Stimulated activated CD8-positive, alpha-beta memory T cell treated with anti-CD3 and anti-CD28 coated beads, Interleukin-7, amount 100 ng/mL, for 4 hours (primary cell): ENCODE measurements at regions not wholly inside any gene's neighbourhood (a gene's known extent, or its start where the extent isn't known, plus 50 kb on each side); places are given as distances from the start of the nearest gene placed in this dataset.

Experiments used
- DNase-seq, 2 donors: peaks; one replicate each; pipeline ENCODE4 v3.0.0-alpha.2; 2020; ENCODE audit warnings: low read depth in 2 of 2

DNA sequence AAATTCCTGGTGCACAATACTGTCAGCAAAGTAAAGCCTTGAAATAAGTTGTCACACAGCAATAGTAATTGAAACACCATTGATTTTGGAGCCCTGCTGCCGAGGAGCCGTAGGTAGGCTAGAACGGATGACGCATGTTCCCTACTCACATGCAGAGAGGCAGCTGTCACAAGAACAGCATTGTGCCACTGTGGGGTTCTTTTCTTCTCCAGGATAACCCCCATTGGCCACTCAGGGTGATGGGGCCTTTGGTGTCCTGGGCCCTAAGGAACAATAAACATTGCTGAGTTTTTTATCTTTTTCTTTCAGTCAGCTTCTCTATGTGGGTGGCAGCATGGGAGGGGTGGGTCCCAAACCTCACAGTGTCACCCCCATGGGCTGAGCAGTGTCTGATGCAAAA, 542.3 kb downstream of the BCOR start:
- no peak for DNase-seq

DNA sequence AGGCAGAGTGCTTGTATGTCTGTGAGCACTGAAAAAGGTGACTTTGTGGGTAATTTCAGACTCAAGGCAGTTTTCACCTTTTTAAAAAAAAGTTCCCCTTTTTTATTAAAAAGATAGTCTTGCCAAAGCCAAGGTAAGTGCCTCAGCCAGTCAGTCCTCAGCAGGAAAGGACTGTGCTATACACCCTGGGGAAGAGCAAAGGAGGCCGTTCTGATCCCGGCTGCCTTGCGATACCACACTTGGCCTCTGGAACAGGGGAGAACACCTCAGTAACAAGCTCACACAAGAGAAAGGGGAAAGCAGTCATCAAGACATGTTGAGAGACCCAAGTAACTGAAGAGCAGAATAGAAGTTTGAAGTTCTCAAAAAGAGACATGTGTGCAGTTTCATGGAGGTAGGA, 541.7 kb downstream of the BCOR start:
- no peak for DNase-seq

DNA sequence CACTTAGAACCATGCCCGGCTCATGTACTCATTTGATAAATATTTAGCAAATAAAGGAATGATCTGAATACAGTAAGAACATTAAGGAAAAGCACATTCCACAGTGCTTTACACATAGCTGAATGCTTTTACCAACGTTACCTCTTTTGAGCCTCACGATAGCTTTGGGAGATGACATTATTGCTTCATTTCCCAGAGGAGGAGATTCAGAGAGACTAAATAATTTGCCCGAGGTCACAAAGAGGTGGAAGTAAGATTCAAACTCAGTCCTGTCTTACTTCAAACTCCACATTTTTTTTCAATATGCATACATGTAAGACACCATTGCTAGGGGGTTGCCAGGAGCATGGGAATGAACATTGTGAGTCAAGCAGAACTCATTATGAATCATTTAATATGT, 538.5 kb downstream of the BCOR start:
- DNase-seq = no peak

DNA sequence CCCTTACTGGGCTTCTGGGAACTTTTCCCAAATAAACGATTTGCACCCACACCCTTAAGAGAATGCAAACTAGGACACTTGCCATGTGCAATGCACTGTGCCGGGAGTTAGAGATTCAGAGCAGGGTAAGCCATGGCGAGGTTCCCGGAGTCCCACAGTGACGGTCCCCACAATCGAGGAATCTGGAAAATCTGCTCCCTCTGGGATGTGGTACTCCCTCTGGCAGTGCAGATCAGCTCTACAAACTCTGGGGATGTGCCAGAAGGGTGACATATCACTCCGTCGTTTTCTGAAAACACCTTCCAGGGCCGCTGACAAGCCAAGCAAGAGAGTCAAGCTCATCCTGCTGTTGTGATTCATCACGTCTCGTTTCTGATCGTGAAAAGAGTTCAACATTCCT, 537.5 kb downstream of the BCOR start:
- no peak for DNase-seq

DNA sequence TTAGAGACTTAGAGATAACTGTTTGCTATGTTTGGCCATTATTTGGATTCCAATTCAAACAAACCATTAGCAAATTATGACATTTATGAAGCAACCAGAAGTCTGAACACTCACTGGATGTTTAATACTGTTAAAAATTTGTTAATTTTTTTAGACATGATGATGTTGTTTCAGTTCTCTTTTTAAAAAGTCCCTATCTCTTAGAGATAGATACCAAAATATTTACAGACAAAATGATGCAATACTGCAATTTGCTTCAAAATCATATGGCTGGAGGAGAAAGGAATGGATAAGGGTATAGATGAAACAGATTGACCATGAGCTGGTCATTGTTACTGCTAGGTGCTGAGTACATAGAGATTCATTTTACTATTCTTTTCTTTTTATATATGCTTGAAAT, 534.6 kb downstream of the BCOR start:
- DNase-seq = no peak

DNA sequence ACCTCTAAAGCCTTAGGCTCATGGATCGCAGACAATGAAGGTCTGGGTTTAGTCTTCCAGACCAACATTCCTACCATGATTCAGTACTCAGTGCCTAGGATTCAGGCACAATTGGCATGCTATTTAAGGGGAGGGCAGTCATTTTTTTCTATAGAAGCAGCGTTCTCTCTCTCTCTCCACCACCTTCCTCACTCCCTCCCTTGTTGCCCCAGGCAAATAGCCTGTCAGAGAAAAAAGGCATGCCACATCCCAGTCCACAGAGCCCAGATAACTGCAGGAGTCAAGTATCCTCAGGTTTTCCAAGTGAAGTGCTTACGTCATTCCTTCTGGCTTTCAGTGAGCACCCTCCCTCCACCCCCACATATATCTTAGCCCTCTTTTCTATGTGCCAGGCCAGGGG, 533.0 kb downstream of the BCOR start:
- no peak for DNase-seq

DNA sequence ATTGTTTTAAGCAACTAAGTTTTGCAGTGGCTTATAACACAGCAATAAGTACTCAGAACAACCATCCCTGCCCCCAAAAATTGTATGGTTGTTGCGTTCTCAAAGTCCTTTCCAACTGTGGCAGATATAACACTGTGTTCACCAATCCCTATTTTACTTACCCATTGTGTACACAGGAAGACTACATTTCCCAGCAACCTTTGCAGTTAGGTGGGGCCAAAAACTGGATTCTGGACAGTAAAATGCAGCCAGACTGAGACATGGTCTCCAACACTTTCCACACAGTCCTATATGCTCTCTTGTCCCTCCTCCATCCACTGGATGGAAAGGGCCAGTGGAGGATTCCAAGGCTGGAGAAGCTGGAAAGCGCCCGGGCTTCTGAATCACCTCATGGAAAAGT, 523.6 kb downstream of the BCOR start:
- DNase-seq = no peak

DNA sequence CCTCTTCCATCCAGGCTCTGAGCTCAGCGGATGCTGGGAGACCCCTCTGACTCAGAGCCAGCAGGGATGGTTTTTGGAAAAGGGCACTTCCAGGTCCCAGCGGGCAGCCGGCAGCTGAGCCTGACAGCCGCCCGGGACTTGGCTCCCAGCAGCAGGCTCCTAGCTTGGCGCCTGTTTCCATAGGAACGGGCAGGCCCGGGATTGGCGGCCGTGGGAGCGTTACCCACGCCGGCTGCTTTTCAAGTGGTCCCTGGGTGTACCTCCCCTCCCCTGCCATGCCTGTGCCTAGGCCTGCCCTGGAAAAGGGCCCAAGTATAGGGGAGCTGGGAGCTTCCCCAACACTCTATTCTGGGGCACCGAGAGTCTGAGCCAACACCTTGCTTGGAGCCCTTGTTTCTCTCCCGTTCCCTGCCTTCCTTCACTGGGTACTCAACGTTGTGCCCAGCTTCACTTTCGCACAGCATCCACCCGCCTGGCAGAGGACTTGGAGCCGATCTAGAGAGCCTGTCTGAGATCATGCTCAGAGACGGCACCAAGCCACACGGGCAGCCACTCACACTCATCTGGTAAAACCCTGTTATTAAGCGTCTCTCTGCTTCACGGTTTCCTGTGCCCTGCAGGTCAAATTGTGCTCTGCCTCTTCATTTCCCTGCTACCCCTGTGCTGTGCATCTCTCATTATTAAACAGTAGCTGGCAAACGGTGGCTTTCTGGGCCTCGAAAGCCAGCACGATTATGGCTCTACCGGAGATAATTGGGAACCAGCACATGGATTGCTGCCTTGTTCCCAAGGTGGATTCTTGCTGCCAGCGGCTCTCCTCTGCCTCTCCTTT, 521.5 kb downstream of the BCOR start:
- no peak for DNase-seq

DNA sequence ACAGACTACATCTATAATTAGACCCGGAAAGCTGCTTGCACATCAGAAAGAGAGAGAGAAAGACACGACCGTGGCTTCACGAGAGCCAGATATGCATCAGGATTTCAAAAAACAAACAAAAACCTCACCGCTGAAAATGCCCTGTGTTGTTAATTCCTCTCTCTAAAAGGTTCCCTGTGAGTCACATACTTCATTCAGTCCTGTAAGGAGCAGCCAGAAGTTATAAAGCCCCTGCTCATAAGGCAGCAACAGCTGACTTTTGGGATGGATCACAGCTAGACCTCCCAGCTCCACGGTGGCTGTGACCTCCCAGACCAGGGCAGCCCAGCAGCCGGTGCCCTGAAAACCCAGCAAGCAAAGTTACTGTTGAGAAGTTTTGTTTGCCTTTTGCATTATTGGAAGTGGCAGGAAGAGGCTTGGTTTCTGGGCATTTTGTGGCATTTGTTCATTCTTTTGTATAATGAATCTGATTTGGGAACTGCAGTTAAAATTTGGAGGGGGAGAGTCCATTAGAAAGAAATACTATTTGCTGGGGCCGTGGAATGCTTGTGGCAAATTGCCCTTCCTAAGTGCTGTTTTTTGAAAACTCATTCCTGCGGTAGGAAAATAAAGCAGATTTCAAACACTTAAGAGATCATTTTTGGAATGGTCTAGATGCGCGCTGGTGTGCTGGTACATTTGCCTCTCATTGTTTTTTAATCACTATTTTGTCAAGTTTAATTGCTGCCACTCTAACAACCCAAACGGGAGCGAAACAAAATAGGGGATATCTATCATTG, 520.4 kb downstream of the BCOR start:
- no peak for DNase-seq

DNA sequence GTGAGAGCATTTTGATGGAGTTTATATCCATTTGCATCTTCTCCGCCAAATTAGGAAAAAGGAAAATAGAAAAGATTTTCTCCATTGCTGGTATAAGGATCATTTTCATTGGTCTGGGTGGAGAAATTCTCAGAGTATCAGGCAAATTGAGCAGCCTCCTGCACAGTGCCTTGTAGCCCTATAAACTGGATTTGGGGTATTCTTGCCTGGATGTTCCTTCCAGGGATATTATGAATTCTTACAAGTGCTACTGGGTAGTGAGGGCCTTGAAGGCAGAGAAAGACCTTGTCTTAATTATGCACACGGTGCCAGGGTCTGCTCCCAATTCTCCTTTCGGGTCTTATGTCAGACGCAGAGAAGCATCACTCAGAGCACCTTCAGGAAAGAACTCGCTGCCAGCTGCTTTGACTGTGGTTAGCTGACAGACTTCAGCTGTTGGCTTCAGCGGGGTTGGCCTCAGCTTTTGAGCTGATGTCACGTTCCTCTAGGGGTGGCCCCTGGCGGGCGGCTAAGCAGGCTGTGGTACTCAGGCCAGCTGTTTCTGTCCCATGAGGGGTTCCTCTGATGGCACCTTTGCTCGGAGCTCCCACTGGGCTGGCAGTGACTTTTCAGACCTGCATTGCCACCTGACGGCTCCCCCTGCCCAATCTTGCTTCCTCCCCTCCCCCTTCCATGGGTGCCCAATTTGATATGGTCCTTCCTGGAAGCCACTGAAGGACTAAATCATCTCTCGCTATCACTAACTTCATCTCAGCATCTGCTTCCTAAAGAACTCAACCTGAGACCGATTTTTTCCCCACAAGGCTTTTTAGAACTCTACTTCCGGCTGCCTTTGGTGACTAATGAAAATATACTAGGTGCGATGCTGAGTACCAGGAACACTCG, 519.5 kb downstream of the BCOR start:
- peak; percentile 27 for DNase-seq

DNA sequence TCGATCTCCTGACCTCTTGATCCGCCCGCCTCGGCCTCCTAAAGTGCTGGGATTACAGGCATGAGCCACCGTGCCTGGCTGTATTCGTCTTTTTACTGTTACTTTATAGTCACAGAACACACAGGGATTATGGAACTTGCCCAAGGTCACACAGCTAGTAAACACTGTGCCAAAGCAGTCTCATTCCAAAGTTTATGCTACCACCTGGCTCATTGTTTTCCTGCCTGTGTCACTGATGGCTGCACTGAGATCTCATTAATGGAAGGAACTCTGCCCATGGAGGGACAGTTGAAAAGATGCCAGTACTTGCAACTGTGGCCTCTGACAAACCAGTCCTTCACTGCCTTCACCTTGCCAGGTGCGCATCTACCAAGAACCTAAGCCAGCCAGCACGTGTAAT, 517.7 kb downstream of the BCOR start:
- DNase-seq = no peak

DNA sequence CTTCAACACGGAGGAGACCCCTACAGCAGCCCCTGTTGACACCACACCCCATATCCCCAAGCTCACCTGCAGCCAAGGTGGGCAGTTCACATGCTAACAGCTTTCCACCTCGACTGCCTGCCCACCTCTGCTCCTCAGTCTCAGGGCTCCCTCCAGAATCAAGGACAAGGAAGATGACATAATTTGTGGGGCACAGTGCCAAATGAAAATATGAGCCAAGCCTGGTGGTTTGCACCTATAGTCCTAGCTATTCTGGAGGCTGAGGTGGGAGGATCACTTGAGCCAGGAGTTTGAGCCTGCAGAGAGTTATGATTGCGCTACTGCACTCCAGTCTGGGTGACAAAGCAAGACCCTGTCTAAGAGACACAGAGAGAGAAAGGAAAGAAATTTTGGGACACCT, 516.3 kb downstream of the BCOR start:
- no peak for DNase-seq

DNA sequence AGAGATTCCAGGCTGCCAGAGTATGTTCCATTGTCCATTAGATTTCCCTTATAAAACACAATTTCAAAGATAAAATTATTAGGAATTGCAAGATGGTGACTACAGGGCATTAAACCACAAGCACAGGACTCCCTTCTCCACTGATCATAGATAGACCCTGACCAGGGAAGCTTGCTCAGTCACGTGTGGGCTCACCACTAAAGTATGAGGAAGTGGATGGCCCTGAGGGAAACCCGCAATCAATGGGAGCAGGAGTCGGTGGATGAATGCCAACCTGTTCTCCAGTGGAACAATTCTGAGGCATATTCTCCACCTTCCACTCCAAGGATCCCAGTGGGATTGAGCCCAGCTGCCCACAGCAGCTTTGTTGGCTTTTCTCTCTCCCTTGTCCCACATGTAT, 515.7 kb downstream of the BCOR start:
- no peak for DNase-seq

DNA sequence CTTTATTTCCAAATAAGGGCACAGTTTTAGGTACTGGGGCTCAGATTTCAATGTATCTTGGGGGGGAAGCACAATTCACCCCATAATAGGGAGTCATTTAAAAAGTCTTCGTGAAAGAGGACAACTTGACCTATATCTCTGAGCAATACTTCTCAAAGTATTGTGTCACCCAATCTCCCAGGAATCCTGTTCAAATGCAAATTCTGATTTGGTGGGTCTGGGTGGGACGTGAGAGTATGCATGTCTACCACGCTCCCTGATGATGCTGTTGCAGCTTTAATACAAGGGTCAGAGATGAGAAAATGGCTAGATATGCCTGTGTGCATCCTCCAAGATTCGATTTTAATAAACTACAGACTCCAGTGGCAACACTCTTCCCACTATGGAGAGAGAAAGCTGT, 514.8 kb downstream of the BCOR start:
- no peak for DNase-seq

DNA sequence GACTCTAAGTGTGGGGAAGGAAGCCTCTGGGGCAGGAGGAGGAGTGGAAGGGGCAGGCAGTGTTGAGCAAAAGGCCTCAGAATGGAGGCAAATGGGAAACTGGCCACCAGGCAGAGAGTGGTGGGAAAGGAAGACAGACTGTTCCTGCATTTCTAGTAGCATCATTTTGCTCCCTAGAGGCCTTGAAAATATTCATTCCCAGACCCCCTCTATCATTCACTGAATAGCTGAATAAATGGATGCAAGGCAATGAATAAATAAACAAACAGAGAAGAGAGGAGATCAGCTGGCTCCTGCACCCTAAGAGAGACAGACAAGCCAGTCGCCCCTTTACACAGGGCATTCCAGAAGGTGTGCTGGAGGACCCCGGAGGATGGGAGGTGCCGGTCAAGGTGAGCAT, 511.9 kb downstream of the BCOR start:
- no peak for DNase-seq

DNA sequence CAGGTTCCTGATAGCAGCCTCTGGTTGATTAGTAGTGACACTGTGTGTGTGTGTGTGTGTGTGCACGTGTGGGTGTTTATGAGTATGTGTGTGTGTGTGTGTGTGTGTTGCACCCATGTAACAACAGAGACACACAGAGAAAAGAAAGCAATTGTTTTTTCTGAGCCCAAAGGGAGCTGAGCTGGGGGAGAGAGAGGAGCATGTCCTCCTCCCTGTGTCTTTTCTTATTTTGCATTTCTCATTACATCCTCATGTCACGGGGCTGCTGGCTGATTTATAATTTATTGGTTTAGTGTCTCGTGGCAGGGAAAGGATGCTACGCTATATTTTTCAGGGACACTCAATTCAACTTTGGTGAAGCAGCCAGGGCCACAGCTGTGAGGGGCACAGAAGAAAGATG, 511.4 kb downstream of the BCOR start:
- DNase-seq = no peak

DNA sequence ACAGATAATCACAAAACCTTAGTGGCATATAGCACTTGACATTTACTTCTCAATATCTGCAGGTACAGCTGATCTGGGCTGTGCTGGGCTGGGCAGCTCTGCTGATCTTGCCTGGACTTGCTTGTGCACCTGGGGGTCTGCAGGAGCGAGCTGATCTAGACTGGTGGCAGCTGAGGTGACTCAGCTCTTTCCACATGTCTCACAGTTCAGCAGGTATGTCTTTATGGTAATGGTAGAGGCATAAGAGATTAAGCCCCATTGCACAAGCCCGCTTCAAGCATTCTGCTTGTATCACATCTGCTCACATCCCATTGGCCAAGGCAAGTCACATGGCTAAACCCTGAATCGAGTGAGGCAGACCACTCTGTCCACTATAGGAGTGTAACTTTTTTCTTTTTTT, 506.7 kb downstream of the BCOR start:
- DNase-seq = no peak

DNA sequence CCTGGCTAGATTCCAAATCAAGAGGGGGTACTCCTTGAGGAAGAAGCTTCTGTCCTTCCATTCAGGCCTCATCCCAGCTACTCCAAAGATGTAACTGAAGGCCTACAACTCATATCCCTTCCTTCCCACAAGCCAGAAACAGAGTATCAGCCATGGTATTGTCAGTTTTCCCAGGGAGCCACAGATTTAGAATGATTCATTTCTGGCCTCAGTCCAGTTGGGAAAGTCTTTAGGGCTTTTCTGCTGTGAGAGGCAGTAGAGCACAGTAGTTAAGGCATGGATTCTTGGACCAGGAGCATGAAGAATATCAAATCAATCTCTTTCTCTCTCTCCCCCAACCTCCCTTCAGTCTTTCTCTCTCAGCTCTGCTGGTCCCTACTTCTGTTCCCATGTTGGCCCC, 505.0 kb downstream of the BCOR start:
- DNase-seq = no peak

DNA sequence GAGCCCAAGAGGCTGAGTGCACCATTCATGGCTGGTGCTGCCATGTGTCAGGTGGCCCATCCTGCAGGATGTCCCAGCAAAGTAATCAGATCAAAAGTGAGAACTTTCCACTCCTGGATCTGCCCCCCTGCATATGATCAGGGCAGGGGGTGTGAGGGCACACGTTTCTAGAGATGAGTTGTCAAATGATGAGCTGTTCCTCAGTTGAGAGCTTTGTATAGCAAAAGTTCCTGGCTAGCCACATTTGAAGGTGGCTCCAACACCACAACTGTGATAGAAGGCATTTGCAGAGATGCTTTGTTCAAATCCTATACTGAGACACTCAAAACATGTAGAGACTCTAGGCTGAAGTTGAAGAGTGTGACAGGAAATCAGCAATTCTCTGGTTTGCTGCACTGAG, 501.8 kb downstream of the BCOR start:
- DNase-seq = no peak

DNA sequence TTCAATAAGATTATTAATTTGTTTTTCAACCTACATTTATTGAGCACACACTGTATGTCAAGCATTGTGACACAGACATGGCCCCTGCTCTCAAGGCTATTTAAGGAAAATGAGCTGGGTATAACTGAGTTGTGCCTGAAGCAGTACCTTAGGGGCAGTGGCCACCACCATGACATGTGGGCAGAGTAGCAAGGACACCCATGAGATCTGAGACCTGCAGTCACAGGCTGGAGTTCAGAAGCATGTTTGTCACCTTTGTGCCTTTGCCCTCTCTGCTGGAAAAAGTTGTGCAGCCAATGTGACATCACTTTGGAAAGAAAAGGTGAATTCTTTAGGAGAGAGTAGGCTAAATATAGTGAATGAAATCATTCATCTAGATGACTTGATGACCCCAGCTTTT, 501.3 kb downstream of the BCOR start:
- no peak for DNase-seq

DNA sequence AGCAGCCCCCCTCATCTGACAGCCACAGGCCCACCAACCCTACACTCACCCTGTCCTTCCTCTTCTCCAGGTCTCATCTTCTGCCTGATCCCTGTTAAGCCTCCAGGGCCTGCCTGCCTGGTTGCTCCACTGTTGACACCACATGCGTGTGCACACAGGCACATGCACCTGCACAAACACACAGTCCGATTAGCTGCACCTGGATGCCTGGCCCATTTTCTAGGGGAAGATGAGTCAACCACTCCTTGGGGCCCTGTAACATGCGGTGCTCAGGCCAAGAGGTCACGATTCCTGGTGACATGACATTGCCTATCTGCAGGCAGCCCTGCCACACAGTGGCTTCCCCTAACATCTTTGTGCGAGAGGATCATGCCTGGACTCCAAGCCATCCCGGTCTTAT, 498.4 kb downstream of the BCOR start:
- DNase-seq = no peak

DNA sequence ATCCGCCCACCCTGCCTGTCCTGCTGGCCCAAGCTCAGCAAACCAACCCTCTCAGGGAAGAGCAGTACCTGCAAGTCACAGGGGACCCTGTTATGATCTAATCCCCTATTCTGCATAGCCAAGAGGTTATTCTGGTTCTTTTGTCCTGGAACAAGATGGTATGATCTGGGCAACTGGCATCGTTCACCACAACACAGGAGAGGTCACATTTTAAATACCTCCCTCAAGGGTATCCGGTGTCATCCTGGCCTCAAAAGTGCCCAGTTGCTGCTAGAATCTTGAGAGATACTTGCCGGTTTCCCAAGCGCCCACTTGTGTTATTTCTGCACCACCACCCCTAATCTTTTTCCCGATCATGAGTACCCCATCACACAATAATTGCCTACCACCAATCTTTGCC, 497.5 kb downstream of the BCOR start:
- DNase-seq = no peak
